Upper lobe of right lung (tissue), 1 donor: ENCODE measurements at regions not wholly inside any gene's neighbourhood (a gene's known extent, or its start where the extent isn't known, plus 50 kb on each side); places are given as distances from the start of the nearest gene placed in this dataset.

Experiments
- ATAC-seq: fragments of 200-7000 bp; cut with Tn5 transposase; one replicate; pipeline ENCODE4 v1.9.1; 2020; ENCODE audit warnings: mild to moderate bottlenecking, moderate library complexity
- DNase-seq: peaks from one replicate; pipeline ENCODE4 v3.0.0-alpha.2; 2020
- H3K27ac ChIP-seq: fragments of 200-600 bp; one replicate; pipeline ENCODE4 v1.8.0; 2022
- H3K27me3 ChIP-seq: fragments of 200-600 bp; one replicate; pipeline ENCODE4 v1.8.0; 2022; ENCODE audit warnings: mild to moderate bottlenecking
- H3K36me3 ChIP-seq: fragments of 200-600 bp; one replicate; pipeline ENCODE4 v1.8.0; 2022
- H3K4me1 ChIP-seq: fragments of 200-600 bp; one replicate; pipeline ENCODE4 v1.8.0; 2022
- H3K4me3 ChIP-seq: fragments of 200-600 bp; one replicate; pipeline ENCODE4 v1.8.0; 2022; ENCODE audit warnings: mild to moderate bottlenecking
- H3K9me3 ChIP-seq: fragments of 200-600 bp; one replicate; pipeline ENCODE4 v1.8.0; 2022
- intact Hi-C: fragments of 100-400 bp; cut with DNase I; formaldehyde crosslinking; loops from one replicate; pipeline ENCODE4 v1.11.0; 2022
- TF ChIP-seq, protein P1 (sequence below): fragments of 200-600 bp; IDR thresholded peaks from one replicate; pipeline ENCODE4 v1.8.0; 2022; ENCODE audit warnings: antibody characterized with exemption
- donor health status: DM: no; HTN: yes; CAD: no; lungs with severe emphysema.

DNA sequence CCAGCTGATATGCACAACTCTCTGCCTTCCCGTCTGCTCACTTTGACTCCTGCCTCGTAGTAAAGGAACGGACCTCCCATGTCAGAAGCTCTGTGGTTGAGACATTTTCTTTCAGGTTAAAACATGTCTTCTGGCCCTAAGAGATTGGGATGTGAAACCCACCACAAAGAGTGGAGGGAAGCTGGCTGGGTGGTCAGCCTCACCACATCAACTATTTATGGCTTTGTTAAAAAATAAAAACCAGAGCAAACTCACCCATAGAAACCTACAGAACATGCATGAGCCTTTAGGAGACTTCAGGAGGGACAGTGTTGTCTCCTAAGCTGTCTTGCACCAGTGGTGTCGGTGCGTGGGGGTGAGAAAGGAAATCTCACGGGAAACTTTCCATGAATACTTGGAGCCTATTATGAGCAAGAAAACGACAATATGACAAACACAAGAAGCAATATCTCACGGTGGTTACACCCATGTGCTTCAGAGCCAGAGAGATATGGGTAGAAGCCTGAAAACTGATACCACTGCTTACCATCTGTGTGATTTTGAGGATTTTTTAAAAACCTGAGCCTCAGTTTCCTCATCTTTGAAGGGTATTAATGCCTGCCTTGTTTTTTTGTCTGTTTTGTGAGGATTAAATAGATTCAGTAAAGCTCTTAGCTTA, 61.7 kb upstream of the XYLT1 start:
- H3K27me3 ChIP-seq, result no peaks in the 10 kb centered on the region
- TF ChIP-seq, protein P1, sequence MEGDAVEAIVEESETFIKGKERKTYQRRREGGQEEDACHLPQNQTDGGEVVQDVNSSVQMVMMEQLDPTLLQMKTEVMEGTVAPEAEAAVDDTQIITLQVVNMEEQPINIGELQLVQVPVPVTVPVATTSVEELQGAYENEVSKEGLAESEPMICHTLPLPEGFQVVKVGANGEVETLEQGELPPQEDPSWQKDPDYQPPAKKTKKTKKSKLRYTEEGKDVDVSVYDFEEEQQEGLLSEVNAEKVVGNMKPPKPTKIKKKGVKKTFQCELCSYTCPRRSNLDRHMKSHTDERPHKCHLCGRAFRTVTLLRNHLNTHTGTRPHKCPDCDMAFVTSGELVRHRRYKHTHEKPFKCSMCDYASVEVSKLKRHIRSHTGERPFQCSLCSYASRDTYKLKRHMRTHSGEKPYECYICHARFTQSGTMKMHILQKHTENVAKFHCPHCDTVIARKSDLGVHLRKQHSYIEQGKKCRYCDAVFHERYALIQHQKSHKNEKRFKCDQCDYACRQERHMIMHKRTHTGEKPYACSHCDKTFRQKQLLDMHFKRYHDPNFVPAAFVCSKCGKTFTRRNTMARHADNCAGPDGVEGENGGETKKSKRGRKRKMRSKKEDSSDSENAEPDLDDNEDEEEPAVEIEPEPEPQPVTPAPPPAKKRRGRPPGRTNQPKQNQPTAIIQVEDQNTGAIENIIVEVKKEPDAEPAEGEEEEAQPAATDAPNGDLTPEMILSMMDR, result no peak
- ATAC-seq (no peak), DNase-seq (no peak)
- no peaks in the 10 kb centered on the region for H3K9me3 ChIP-seq
- no peaks in the 10 kb centered on the region for H3K36me3 ChIP-seq
- intact Hi-C loops, result no loop called here
- H3K4me3 ChIP-seq, result no peak overlapping the region
- no peak overlapping the region for H3K27ac ChIP-seq
- H3K4me1 ChIP-seq, result no peaks in the 10 kb centered on the region

DNA sequence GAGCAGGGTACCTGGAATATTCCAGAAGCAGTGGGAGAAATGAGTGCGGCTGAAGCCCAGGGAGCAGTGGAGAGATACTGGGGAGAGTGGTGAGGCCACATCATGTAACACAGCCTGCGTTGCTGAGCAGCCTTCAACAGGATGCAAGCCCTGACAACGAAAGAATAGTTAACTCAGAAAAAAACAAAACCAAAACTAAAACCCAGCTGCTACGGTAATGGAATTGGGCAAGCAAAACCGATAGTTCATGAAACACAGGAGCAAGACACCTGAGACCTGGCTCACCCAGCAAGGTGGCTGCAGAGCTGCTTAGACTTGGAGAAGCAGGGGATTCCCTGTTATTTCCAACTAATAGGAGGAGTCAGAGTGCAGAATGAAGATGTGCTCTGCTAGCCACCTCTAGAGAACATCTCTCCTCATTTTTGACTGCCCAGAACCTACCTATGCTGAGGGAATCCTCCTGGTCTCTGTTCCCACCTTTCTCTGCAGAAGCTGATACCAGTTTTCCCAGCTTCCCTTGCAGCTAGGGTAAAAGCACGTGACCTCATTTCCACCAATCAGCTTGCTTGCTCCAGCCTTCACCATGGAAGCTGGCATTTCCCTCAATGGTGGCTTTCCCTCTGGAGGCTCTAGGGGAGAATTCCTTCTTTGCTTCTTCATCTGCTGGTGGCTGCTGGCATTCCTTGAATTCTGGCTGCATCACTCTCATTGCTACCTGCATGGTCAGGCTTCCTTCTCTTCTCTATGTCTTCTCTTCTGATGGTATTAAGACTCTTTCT, 59.4 kb upstream of the XYLT1 start:
- Histone ChIP-seq H3K4me1 (no peaks in the 10 kb centered on the region), H3K36me3 (no peaks in the 10 kb centered on the region), H3K9me3 (no peaks in the 10 kb centered on the region), H3K4me3 (no peak overlapping the region), H3K27ac (no peak overlapping the region), H3K27me3 (no peaks in the 10 kb centered on the region)
- no peak for ATAC-seq
- TF ChIP-seq, protein P1, result no peak
- no peak for DNase-seq
- intact Hi-C loops, result no loop called here

DNA sequence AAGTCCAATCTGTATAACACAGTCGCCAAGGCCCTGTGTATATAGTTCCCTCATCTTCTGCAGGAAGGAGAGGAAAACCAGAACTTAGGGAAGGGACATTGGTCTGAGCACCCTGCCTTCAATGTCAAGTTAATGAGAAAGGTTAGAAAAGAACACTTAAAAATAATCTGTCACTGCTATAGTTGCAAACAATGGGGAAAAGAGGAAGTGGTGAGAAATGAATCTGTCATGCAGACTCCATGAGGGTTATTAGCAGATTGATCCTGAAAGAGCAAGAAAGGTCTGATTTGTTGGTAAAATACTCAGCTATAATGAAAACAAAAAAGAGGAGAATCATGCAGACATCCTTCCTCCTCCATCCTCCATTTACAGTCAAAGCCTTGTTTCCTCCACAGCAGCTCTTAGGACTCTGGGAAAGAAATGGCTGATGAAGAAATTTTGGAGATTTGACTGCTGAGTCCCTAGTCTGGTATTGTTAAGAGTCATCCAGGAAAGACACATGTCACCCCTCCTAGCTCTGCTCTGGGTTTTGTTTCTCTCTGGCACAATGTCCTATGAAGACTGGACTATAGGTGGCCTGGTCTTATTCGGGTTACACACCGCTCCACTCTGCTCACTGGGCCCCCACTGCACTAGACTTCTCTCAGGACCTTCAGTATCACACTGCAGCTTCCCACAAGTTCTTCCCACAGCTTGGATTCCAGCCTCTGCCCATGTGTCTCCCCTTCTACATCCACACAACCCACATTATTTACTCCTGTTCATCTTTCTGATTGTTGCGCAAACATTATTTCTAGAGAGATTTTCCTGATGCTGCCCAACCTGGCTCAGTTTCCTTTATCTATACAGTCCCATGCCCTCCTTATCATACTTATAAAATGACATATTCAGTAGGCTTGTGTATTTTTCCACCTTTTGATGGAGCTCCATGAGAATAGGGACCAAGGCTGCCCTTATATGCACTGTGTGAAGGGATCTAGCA, 56.5 kb upstream of the XYLT1 start:
- Histone ChIP-seq H3K36me3 (no peaks in the 10 kb centered on the region), H3K27ac (no peak overlapping the region), H3K4me3 (no peak overlapping the region), H3K4me1 (no peaks in the 10 kb centered on the region), H3K9me3 (no peaks in the 10 kb centered on the region), H3K27me3 (no peaks in the 10 kb centered on the region)
- DNase-seq (no peak), ATAC-seq (no peak)
- TF ChIP-seq, protein P1, result no peak
- intact Hi-C loops, result no loop called here

DNA sequence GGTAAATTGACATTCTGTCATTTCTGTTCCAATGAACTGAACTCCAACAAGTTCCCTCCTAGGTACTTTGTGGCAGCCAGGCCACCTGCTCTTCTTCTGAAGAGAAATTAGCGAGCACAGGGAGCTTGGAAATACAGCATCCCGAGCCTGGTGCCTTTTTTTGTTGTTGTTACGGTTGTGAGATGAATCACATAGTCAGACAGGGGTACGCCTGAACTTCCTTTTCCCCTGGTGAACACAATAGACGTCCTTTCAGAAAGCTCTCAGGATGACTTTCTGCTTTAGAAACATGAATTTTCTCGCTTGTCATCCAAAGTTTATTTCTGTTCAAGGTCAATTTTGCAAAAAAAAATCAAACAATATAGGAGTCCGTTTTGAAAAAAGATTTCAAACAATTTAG, 53.9 kb upstream of the XYLT1 start:
- no peaks in the 10 kb centered on the region for H3K36me3 ChIP-seq
- ATAC-seq (no peak), DNase-seq (no peak)
- no peak overlapping the region for H3K4me3 ChIP-seq
- intact Hi-C loops, result no loop called here
- TF ChIP-seq, protein P1, result no peak
- H3K9me3 ChIP-seq, result no peaks in the 10 kb centered on the region
- no peaks in the 10 kb centered on the region for H3K4me1 ChIP-seq
- H3K27ac ChIP-seq, result no peak overlapping the region
- H3K27me3 ChIP-seq, result no peaks in the 10 kb centered on the region

DNA sequence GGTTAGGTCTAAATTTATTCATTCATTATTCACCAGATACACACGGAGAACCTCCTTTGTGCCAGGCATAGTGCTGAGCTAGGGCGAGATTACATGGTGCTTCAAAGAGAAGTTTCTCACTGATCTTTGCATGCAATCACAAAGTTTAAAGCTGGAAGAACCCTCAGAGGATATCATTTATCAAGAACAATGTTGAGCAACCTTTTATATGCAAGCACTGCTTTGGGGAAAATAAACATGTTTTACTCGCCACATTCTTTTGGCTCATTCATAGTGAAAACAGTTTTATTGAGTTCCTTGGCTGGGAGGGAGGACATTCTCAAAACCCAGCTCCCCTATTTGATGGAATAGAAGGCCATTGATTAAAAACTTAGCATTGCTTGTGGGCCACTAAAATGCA, 49.8 kb upstream of the XYLT1 start:
- peaks cover 8% of the 10 kb centered on the region for H3K27me3 ChIP-seq
- no peaks in the 10 kb centered on the region for H3K9me3 ChIP-seq
- no peaks in the 10 kb centered on the region for H3K36me3 ChIP-seq
- TF ChIP-seq, protein P1, result no peak
- DNase-seq (no peak), ATAC-seq (no peak)
- H3K4me1 ChIP-seq, result no peaks in the 10 kb centered on the region
- H3K4me3 ChIP-seq, result no peak overlapping the region
- H3K27ac ChIP-seq, result no peak overlapping the region
- intact Hi-C loops, result no loop called here
